CD4-positive, CD25-positive, alpha-beta regulatory T cell (primary cell): ENCODE measurements at regions not wholly inside any gene's neighbourhood (a gene's known extent, or its start where the extent isn't known, plus 50 kb on each side); places are given as distances from the start of the nearest gene placed in this dataset.

Experiments
- ATAC-seq, 2 donors: fragments of 150-1000 bp; cut with Tn5 transposase; one replicate each; pipeline ENCODE4 v1.10.0; 2021; ENCODE audit warnings: low read depth in 2 of 2, moderate number of reproducible peaks in 2 of 2, moderate library complexity in 1 of 2
- DNase-seq, 3 donors: peaks; one replicate each; pipeline versions ENCODE4 v3.0.0 to v3.0.0-alpha.2; 2012 to 2022; ENCODE audit warnings: mixed read lengths in 1 of 3
- H3K27ac ChIP-seq: one replicate; pipeline ENCODE4 v1.7.0; 2013; ENCODE audit warnings: mild to moderate bottlenecking, low read length; ENCODE audit not compliant: insufficient read depth, poor library complexity, severe bottlenecking
- H3K27me3 ChIP-seq: one replicate; pipeline ENCODE4 v1.7.0; 2013; ENCODE audit warnings: low read length; ENCODE audit not compliant: control insufficient read depth, insufficient read depth
- H3K36me3 ChIP-seq: one replicate; pipeline ENCODE4 v1.7.0; 2013; ENCODE audit warnings: mild to moderate bottlenecking, low read length, moderate library complexity; ENCODE audit not compliant: control insufficient read depth, insufficient read depth
- H3K4me1 ChIP-seq: 2 replicates; pipeline ENCODE4 v1.7.0; 2013; ENCODE audit warnings: mild to moderate bottlenecking, low read length; ENCODE audit not compliant: insufficient read depth, control insufficient read depth, poor library complexity, severe bottlenecking
- H3K4me3 ChIP-seq: one replicate; pipeline ENCODE4 v1.7.0; 2013; ENCODE audit warnings: low read depth, mild to moderate bottlenecking, low read length, moderate library complexity
- H3K9me3 ChIP-seq, 2 experiments: 1 replicate in 1 of 2; 2 replicates in 1 of 2; pipeline ENCODE4 v1.7.0; 2013; ENCODE audit warnings: low read length in 2 of 2, mild to moderate bottlenecking in 1 of 2, moderate library complexity in 1 of 2; ENCODE audit not compliant: control insufficient read depth in 2 of 2
- H3K27ac Mint-ChIP-seq, 3 donors: one replicate each; pipeline ENCODE4 v1.8.0; 2020 to 2022; ENCODE audit warnings: mild to moderate bottlenecking in 3 of 3, mixed read lengths in 3 of 3, moderate library complexity in 2 of 3
- H3K27me3 Mint-ChIP-seq: one replicate; pipeline ENCODE4 v1.8.0; 2022; ENCODE audit warnings: mild to moderate bottlenecking, mixed read lengths
- H3K36me3 Mint-ChIP-seq: one replicate; pipeline ENCODE4 v1.8.0; 2020; ENCODE audit warnings: mixed read lengths
- H3K4me1 Mint-ChIP-seq, 4 donors: one replicate each; pipeline ENCODE4 v1.8.0; 2020 to 2022; ENCODE audit warnings: mixed read lengths in 4 of 4, mild to moderate bottlenecking in 1 of 4
- H3K4me3 Mint-ChIP-seq, 4 donors: one replicate each; pipeline ENCODE4 v1.8.0; 2020 to 2022; ENCODE audit warnings: mild to moderate bottlenecking in 4 of 4, mixed read lengths in 4 of 4, moderate library complexity in 3 of 4
- H3K9me3 Mint-ChIP-seq, 7 donors: one replicate each; pipeline ENCODE4 v1.8.0; 2020 to 2022; ENCODE audit warnings: mixed read lengths in 7 of 7, mild to moderate bottlenecking in 3 of 7, moderate library complexity in 2 of 7

DNA sequence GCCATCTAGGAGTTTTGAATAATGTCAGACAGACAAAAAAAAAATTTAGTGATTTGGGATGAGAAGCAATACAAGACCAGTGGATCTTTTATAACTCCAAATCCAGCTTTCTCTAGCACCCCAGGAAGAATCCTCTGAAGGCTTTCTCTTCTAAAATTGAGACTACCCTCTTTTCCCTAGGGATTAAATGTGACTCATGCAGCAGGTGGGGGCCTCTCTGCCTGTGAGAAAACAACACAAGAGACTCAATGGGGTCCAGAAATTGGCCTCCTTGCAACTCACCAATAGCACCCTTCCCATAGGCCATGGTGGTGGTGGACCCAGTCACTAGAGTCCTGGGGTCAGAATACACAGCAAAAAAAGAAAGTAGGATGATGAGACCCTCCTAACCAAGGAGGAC, 120.3 kb upstream of the ATP1A1 start:
- Histone ChIP-seq H3K9me3 (no peaks in the 10 kb centered on the region), H3K36me3 (no peaks in the 10 kb centered on the region), H3K27me3 (no peaks in the 10 kb centered on the region), H3K4me3 (no peak overlapping the region), H3K4me1 (no peaks in the 10 kb centered on the region), H3K27ac (no peak overlapping the region)
- H3K36me3 Mint-ChIP-seq: no peaks in the 10 kb centered on the region
- H3K4me1 Mint-ChIP-seq: peaks cover 0 to 5% (median 2%) of the 10 kb centered on the region in 4 donors
- ATAC-seq (no peak), DNase-seq (no peak)
- peak overlapping the region in 1 of 3 donors; percentile 18 for H3K27ac Mint-ChIP-seq
- H3K27me3 Mint-ChIP-seq: peaks cover 4% of the 10 kb centered on the region
- H3K9me3 Mint-ChIP-seq: no peaks in the 10 kb centered on the region
- peak overlapping the region in 1 of 4 donors; percentile 23 for H3K4me3 Mint-ChIP-seq

DNA sequence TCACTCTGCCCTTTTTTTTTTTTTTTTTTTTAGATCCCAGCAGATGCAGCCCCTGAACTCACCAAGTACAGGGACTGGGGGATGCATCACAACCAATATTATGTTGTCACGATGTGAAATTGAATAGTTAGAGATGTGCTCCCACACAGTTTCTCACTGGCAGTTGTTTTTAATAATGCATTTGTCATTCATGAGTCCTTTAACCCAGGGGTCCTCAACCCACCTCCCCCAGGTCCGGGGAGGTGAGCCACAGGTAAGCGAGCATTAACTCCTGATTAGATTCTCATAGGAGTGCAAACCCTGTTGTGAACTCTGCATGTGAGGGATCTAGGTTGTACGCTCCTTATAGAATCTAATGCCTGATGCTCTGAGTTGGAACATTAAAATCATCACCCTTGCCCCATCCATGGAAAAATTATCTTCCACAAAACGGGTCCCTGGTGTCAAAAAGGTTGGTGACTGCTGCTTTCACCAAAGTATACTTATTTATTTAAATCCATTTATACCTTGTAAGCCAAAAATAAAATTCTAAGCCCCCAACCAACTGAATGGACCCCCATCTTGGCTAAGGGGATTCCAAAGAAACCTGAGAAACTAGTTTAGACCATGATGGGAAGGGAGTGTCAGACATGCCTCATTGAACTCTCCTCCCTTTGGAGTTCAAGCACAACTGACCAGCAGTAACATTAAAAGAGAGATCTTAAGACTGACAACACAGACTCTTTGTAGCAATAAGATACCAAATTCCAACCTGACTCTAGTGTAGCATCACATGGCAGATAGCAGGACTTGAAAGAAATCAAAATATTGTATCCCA, 119.3 kb upstream of the ATP1A1 start:
- Mint-ChIP-seq H3K4me3 (no peak overlapping the region), H3K4me1 (peaks cover 0 to 7% (median 2%) of the 10 kb centered on the region in 4 donors), H3K9me3 (no peaks in the 10 kb centered on the region), H3K27ac (no peak overlapping the region), H3K27me3 (peaks cover 4% of the 10 kb centered on the region), H3K36me3 (no peaks in the 10 kb centered on the region)
- no peak for ATAC-seq
- no peaks in the 10 kb centered on the region for H3K36me3 ChIP-seq
- no peaks in the 10 kb centered on the region for H3K27me3 ChIP-seq
- no peaks in the 10 kb centered on the region for H3K4me1 ChIP-seq
- no peak for DNase-seq
- no peaks in the 10 kb centered on the region for H3K9me3 ChIP-seq
- no peak overlapping the region for H3K4me3 ChIP-seq
- H3K27ac ChIP-seq: no peak overlapping the region

DNA sequence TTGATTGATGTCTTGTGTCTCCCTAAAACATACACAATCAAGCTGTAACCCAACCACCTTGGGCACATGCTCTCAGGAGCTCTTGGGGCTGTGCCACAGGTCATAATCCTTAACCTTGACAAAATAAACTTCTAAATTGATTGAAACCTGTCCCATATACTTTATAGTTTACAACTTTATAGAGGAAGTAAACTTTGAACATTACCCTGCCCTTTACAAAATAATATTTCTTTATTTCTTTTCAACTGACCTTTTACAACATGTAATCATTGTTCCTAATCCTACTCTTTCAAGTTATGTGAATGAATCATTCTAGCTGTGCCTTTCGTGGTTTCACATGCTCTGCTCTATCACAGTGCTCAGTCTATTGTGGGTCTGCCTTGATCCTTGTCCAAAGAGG, 118.3 kb upstream of the ATP1A1 start:
- H3K27me3 ChIP-seq: no peaks in the 10 kb centered on the region
- H3K27ac ChIP-seq: no peak overlapping the region
- H3K4me3 ChIP-seq: no peak overlapping the region
- Mint-ChIP-seq H3K27ac (peak overlapping the region in 1 of 3 donors; percentile 57), H3K4me3 (no peak overlapping the region), H3K4me1 (peaks cover 0 to 9% (median 3%) of the 10 kb centered on the region in 4 donors), H3K36me3 (no peaks in the 10 kb centered on the region), H3K9me3 (no peaks in the 10 kb centered on the region), H3K27me3 (peaks cover 4% of the 10 kb centered on the region)
- no peaks in the 10 kb centered on the region for H3K9me3 ChIP-seq
- no peak for ATAC-seq
- no peaks in the 10 kb centered on the region for H3K36me3 ChIP-seq
- no peak for DNase-seq
- H3K4me1 ChIP-seq: no peaks in the 10 kb centered on the region

DNA sequence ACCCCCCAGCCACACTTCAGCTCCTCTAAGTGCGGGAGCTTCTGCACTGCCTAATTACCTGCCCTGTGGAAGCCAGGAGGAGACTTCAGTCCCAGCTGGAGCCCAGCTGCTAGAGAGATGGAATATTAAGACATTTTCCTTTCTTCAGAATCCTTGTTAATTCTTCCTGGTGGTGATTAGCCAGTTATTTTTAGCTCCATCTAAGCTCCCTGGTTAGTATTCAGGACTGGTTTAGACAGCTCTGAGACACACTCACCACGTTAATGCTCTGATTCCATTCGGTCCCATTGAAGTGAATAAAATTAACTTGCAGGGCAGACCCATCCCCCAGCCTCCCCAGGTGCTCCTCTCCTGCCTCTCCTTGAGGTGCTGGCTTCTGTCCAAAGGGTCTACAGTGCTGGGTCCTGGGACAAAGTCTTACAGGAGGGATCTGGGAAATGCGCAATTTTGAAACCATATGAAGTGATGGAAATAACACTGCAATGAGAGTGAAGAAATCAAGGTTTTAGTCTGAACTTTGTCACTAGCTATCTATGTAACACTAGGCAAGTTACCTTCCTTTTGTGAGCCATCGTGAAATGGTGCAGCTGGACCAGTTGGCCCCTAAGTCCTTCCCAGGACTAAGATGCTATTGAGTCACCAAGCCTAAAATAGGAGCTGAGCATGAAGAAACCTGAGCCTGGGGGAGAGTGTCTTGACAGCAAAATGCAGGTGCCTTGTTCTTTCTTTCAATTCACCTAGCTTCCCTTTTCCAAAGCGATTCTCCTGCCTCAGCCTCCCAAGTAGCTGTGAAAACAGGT, 117.4 kb upstream of the ATP1A1 start:
- no peaks in the 10 kb centered on the region for H3K36me3 Mint-ChIP-seq
- H3K4me1 Mint-ChIP-seq: peaks cover 0 to 14% (median 5%) of the 10 kb centered on the region in 4 donors
- peak overlapping the region in 1 of 3 donors; percentile 6 for H3K27ac Mint-ChIP-seq
- no peaks in the 10 kb centered on the region for H3K9me3 ChIP-seq
- no peaks in the 10 kb centered on the region for H3K36me3 ChIP-seq
- H3K9me3 Mint-ChIP-seq: no peaks in the 10 kb centered on the region
- H3K27me3 ChIP-seq: no peaks in the 10 kb centered on the region
- ATAC-seq (no peak), DNase-seq (no peak)
- H3K4me1 ChIP-seq: no peaks in the 10 kb centered on the region
- no peak overlapping the region for H3K4me3 ChIP-seq
- H3K27ac ChIP-seq: no peak overlapping the region
- peaks cover 4% of the 10 kb centered on the region for H3K27me3 Mint-ChIP-seq
- H3K4me3 Mint-ChIP-seq: no peak overlapping the region

DNA sequence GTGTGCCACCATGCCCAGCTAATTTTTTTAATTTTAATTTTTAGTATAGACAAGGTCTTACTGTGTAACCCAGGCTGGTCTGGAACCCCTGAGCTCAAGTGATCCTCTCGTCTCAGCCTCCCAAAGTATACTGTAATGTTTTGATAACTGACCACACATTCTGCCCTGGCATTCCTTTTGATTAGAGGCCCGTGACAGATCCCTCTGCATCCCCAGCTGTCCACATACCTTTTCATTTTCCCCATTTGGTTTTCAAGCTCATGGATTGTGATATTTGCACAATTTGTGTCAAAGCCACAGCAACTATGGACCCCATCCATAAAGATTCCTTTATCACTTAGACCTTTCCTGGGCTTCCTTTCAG, 116.8 kb upstream of the ATP1A1 start:
- Mint-ChIP-seq H3K4me3 (no peak overlapping the region), H3K36me3 (no peaks in the 10 kb centered on the region), H3K27me3 (peaks cover 4% of the 10 kb centered on the region), H3K4me1 (peaks cover 0 to 19% (median 7%) of the 10 kb centered on the region in 4 donors), H3K27ac (peak overlapping the region in 1 of 3 donors; percentile 78), H3K9me3 (no peaks in the 10 kb centered on the region)
- Histone ChIP-seq H3K36me3 (no peaks in the 10 kb centered on the region), H3K4me1 (no peaks in the 10 kb centered on the region), H3K4me3 (no peak overlapping the region), H3K27ac (no peak overlapping the region), H3K27me3 (no peaks in the 10 kb centered on the region), H3K9me3 (no peaks in the 10 kb centered on the region)
- DNase-seq: no peak
- no peak for ATAC-seq

DNA sequence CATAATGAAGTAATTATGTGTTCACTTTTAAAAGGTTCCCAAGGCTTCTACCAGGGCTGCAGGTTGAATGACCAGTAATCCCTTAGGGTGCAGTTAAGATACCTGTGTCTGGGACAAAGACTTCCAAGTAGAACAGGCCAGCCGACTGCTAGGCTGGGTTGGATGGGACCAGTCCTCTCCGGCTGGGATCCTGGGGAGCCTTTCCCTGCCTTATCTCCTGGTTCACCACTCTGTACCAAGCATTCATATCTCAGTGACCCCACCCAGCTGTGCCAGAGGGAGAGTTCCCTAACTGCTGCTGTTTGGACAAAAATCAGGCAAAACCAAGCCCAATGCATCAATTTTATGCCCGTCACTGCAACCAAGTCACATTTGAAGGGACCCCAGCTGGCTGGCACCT, 116.2 kb upstream of the ATP1A1 start:
- peak overlapping the region in 1 of 3 donors; percentile 78 for H3K27ac Mint-ChIP-seq
- H3K27me3 Mint-ChIP-seq: peaks cover 7% of the 10 kb centered on the region
- H3K27ac ChIP-seq: no peak overlapping the region
- peaks cover 0 to 24% (median 8%) of the 10 kb centered on the region in 4 donors for H3K4me1 Mint-ChIP-seq
- H3K27me3 ChIP-seq: no peaks in the 10 kb centered on the region
- no peak for ATAC-seq
- H3K9me3 ChIP-seq: no peaks in the 10 kb centered on the region
- H3K4me3 Mint-ChIP-seq: no peak overlapping the region
- H3K4me3 ChIP-seq: no peak overlapping the region
- DNase-seq: no peak
- H3K4me1 ChIP-seq: no peaks in the 10 kb centered on the region
- no peaks in the 10 kb centered on the region for H3K9me3 Mint-ChIP-seq
- no peaks in the 10 kb centered on the region for H3K36me3 ChIP-seq
- no peaks in the 10 kb centered on the region for H3K36me3 Mint-ChIP-seq

DNA sequence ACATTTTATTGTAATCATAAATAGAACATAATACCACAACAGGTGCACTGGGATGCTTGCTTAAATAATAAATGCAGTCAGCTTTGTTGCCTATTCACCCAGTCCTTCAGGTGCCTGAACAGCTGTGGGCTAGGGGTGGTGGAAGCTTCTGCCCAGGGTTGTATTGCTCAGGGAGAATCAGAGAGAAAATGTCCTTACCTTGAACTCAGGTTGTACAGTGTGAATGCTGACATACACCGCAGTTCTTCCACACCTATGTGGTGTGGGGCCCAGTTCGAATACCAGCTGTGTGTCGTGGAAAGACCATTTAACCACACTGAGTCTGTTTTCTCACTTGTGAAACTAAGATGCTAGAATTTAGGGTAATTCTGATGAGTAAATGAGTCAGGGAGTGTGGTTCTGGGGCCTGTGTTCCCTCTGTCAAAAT, 115.7 kb upstream of the ATP1A1 start:
- DNase-seq (peak in 1 of 3 donors; percentile 31), ATAC-seq (no peak)
- peaks cover 9% of the 10 kb centered on the region for H3K27me3 Mint-ChIP-seq
- no peaks in the 10 kb centered on the region for H3K27me3 ChIP-seq
- H3K36me3 ChIP-seq: no peaks in the 10 kb centered on the region
- H3K27ac Mint-ChIP-seq: no peak overlapping the region
- H3K9me3 Mint-ChIP-seq: no peaks in the 10 kb centered on the region
- no peak overlapping the region for H3K27ac ChIP-seq
- H3K9me3 ChIP-seq: no peaks in the 10 kb centered on the region
- H3K4me1 ChIP-seq: no peaks in the 10 kb centered on the region
- no peak overlapping the region for H3K4me3 Mint-ChIP-seq
- H3K4me1 Mint-ChIP-seq: peaks cover 0 to 28% (median 9%) of the 10 kb centered on the region in 4 donors
- no peaks in the 10 kb centered on the region for H3K36me3 Mint-ChIP-seq
- no peak overlapping the region for H3K4me3 ChIP-seq
